HL-60 (cell line): ENCODE measurements at regions not wholly inside any gene's neighbourhood (a gene's known extent, or its start where the extent isn't known, plus 50 kb on each side); places are given as distances from the start of the nearest gene placed in this dataset.
"Not testable (repeated sequence)": the region's sequence is repeated elsewhere in the genome, so short reads cannot be mapped to it uniquely, and the experiment has no call there.

Experiments used
- DNase-seq, 2 experiments: peaks; one replicate each; pipeline ENCODE4 v3.0.0-alpha.2; 2010 to 2020; ENCODE audit warnings: low read depth in 1 of 2, low spot score in 1 of 2
- H3K27ac ChIP-seq: fragments of 250-450 bp; sonication (Bioruptor Pico); replicated peaks from 2 replicates; pipeline ENCODE4 v1.5.1; 2020; ENCODE audit warnings: mild to moderate bottlenecking, moderate library complexity
- H3K27me3 ChIP-seq: fragments of 250-450 bp; sonication (Bioruptor Pico); 2 replicates; pipeline ENCODE4 v1.5.1; 2021; ENCODE audit warnings: mild to moderate bottlenecking, moderate library complexity; ENCODE audit not compliant: insufficient read depth, poor library complexity, severe bottlenecking
- H3K4me3 ChIP-seq: replicated peaks from 2 replicates; pipeline ENCODE4 v1.5.1; 2011; ENCODE audit warnings: mild to moderate bottlenecking, control low read depth, low read length; ENCODE audit not compliant: insufficient read depth
- GABPA ChIP-seq: IDR thresholded peaks from 2 replicates; pipeline ENCODE4 v1.6.1; 2012; ENCODE audit warnings: low read depth
- POLR2AphosphoS5 ChIP-seq: IDR thresholded peaks from 2 replicates; pipeline ENCODE4 v1.6.1; 2012; ENCODE audit warnings: low read depth
- SPI1 ChIP-seq: IDR thresholded peaks from 2 replicates; pipeline ENCODE4 v1.6.1; 2012; ENCODE audit warnings: low read depth, mild to moderate bottlenecking, borderline replicate concordance
- TF ChIP-seq, protein P1 (sequence below): IDR thresholded peaks from one replicate; pipeline ENCODE4 v1.5.1; 2011; ENCODE audit warnings: low read length, control low read depth, inconsistent platforms; ENCODE audit not compliant: insufficient read depth
- TF ChIP-seq, protein P2 (sequence below): IDR thresholded peaks from 2 replicates; pipeline ENCODE4 v1.6.1; 2012; ENCODE audit warnings: low read depth; ENCODE audit not compliant: insufficient replicate concordance

GRCh38 chr7:6990426-6991152 is 164.5 kb upstream of the CCZ1B start:
- not testable (repeated sequence) for H3K27me3 ChIP-seq, H3K27ac ChIP-seq, DNase-seq, H3K4me3 ChIP-seq

DNA sequence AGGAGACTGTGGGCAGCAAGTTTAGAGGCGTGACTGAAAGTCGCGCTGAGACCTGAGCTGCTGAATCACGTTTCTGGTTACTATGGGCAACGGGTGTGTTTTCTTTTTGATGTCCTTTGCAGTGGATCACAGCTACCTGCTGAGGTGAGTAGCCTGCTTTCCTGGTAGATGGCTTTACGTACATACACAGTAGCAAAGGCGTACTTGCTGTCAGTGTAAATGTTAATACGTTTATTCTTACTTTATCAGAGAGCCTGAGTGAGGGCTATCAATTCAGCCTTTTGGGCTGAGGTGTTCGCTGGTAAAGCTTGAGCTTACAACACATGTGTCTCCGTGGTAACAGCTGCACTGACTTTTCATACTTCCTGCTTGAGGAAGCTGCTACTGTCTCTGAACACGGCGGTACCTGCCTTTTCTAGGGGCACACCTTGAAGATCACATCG is 165.1 kb upstream of the CCZ1B start:
- not testable (repeated sequence) for H3K4me3 ChIP-seq, H3K27ac ChIP-seq, H3K27me3 ChIP-seq, DNase-seq

- H3K27me3 ChIP-seq, DNase-seq, H3K4me3 ChIP-seq, H3K27ac ChIP-seq: not testable (repeated sequence)
Measured at GRCh38 chr7:6991686-6992085, 165.6 kb upstream of the CCZ1B start.

DNA sequence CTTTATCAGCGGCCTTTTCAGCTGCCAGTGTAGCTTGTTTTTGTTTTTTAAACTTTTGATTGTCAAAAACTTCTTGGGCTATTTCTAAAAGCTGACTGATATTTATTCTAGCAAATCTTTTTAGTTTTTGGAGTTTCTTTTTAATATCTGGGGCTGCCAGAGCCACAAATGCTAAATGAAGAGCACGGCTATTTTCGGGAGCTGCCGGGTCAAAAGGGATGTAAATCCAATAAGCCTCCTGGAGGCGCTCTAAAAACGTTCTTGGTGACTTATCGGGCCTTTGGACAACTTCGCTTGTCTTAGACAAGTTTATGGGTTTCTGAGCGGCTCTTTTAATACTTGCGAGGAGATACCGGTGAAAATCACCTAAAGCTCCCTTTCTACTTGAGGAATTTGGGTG is 166.1 kb upstream of the CCZ1B start:
- not testable (repeated sequence) for H3K4me3 ChIP-seq, H3K27ac ChIP-seq, DNase-seq, H3K27me3 ChIP-seq

GRCh38 chr7:6995026-6995425 is 169.0 kb upstream of the CCZ1B start:
- not testable (repeated sequence) for DNase-seq, H3K27me3 ChIP-seq, H3K27ac ChIP-seq, H3K4me3 ChIP-seq

GRCh38 chr7:6995493-6996289 is 169.6 kb upstream of the CCZ1B start:
- not testable (repeated sequence) for H3K27me3 ChIP-seq, H3K27ac ChIP-seq, H3K4me3 ChIP-seq, DNase-seq

GRCh38 chr7:6999067-6999666 is 173.1 kb upstream of the CCZ1B start:
- not testable (repeated sequence) for DNase-seq, H3K27me3 ChIP-seq, H3K27ac ChIP-seq, H3K4me3 ChIP-seq

DNA sequence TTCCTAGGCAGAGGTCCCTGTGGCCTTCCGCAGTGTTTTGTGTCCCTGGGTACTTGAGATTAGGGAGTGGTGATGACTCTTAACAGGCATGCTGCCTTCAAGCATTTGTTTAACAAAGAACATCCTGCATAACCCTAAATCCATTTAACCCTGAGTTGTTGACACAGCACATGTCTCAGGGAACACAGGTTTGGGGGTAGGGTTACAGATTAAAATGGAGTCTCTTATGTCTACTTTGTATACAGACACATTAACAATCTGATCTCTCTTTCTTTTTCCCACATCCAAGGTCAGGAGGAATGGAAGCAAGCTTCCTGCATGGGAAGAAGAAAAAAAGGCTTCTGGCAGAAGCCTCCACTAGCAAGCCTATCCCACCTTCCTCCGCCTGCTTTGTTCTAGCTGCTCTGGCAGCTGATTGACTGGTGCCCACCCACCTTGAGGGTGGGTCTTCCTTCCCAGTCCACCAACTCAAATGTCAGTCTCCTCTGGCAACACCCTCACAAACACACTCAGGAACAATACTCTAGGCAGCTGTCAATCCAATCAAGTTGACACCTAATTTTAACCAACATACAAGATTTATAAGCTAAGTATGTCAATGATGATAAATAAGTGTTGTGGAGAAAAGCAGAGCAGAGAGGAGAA is 176.5 kb upstream of the CCZ1B start:
- Histone ChIP-seq H3K4me3 (no peak overlapping the region), H3K27ac (no peak overlapping the region), H3K27me3 (no peaks in the 10 kb centered on the region)
- DNase-seq: no peak
- TF ChIP-seq, protein P1, sequence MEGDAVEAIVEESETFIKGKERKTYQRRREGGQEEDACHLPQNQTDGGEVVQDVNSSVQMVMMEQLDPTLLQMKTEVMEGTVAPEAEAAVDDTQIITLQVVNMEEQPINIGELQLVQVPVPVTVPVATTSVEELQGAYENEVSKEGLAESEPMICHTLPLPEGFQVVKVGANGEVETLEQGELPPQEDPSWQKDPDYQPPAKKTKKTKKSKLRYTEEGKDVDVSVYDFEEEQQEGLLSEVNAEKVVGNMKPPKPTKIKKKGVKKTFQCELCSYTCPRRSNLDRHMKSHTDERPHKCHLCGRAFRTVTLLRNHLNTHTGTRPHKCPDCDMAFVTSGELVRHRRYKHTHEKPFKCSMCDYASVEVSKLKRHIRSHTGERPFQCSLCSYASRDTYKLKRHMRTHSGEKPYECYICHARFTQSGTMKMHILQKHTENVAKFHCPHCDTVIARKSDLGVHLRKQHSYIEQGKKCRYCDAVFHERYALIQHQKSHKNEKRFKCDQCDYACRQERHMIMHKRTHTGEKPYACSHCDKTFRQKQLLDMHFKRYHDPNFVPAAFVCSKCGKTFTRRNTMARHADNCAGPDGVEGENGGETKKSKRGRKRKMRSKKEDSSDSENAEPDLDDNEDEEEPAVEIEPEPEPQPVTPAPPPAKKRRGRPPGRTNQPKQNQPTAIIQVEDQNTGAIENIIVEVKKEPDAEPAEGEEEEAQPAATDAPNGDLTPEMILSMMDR: no peak
- TF ChIP-seq, protein P2, sequence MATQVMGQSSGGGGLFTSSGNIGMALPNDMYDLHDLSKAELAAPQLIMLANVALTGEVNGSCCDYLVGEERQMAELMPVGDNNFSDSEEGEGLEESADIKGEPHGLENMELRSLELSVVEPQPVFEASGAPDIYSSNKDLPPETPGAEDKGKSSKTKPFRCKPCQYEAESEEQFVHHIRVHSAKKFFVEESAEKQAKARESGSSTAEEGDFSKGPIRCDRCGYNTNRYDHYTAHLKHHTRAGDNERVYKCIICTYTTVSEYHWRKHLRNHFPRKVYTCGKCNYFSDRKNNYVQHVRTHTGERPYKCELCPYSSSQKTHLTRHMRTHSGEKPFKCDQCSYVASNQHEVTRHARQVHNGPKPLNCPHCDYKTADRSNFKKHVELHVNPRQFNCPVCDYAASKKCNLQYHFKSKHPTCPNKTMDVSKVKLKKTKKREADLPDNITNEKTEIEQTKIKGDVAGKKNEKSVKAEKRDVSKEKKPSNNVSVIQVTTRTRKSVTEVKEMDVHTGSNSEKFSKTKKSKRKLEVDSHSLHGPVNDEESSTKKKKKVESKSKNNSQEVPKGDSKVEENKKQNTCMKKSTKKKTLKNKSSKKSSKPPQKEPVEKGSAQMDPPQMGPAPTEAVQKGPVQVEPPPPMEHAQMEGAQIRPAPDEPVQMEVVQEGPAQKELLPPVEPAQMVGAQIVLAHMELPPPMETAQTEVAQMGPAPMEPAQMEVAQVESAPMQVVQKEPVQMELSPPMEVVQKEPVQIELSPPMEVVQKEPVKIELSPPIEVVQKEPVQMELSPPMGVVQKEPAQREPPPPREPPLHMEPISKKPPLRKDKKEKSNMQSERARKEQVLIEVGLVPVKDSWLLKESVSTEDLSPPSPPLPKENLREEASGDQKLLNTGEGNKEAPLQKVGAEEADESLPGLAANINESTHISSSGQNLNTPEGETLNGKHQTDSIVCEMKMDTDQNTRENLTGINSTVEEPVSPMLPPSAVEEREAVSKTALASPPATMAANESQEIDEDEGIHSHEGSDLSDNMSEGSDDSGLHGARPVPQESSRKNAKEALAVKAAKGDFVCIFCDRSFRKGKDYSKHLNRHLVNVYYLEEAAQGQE: no peak
- TF ChIP-seq POLR2AphosphoS5: no peak
- TF ChIP-seq SPI1: no peak
- TF ChIP-seq GABPA: no peak
